HG03354 (cell line): ENCODE measurements at regions not wholly inside any gene's neighbourhood (a gene's known extent, or its start where the extent isn't known, plus 50 kb on each side); places are given as distances from the start of the nearest gene placed in this dataset.

Experiments
- ATAC-seq: cut with Tn5 transposase; IDR thresholded peaks from one replicate; pipeline ENCODE4 v1.9.1; 2021; ENCODE audit warnings: mild to moderate bottlenecking; ENCODE audit not compliant: unreplicated experiment, poor library complexity, severe bottlenecking

GRCh38 chr12:91380631-91381030, 198.0 kb upstream of the DCN start:
- no peak for ATAC-seq

- no peak for ATAC-seq
Observed at GRCh38 chr12:91379051-91379775, 196.6 kb upstream of the DCN start.

- ATAC-seq: no peak
Observed at GRCh38 chr12:91377436-91377835, 194.8 kb upstream of the DCN start.

- no peak for ATAC-seq
Observed at GRCh38 chr12:91373086-91373485, 190.5 kb upstream of the DCN start.

- ATAC-seq: no peak
Observed at GRCh38 chr12:91370086-91370868, 187.7 kb upstream of the DCN start.

GRCh38 chr12:91368613-91369012, 186.0 kb upstream of the DCN start:
- ATAC-seq: no peak

GRCh38 chr12:91367234-91367849, 184.7 kb upstream of the DCN start:
- ATAC-seq: no peak

- ATAC-seq: no peak
Observed at GRCh38 chr12:91364471-91365184, 182.0 kb upstream of the DCN start.

GRCh38 chr12:91361864-91362263, 179.2 kb upstream of the DCN start:
- ATAC-seq: peak; percentile 74

- ATAC-seq: no peak
Observed at GRCh38 chr12:91357381-91357780, 174.8 kb upstream of the DCN start.

- ATAC-seq: no peak
Observed at GRCh38 chr12:91356405-91356804, 173.8 kb upstream of the DCN start.

- peak; percentile 98 for ATAC-seq
Observed at GRCh38 chr12:91355150-91356006, 172.8 kb upstream of the DCN start.

GRCh38 chr12:91353266-91353665, 170.6 kb upstream of the DCN start:
- ATAC-seq: no peak

GRCh38 chr12:91349476-91349875, 166.9 kb upstream of the DCN start:
- no peak for ATAC-seq

GRCh38 chr12:91347481-91348214, 165.0 kb upstream of the DCN start:
- no peak for ATAC-seq

GRCh38 chr12:91346827-91347226, 164.2 kb upstream of the DCN start:
- ATAC-seq: no peak

- no peak for ATAC-seq
Observed at GRCh38 chr12:91344408-91344807, 161.8 kb upstream of the DCN start.

GRCh38 chr12:91343010-91343409, 160.4 kb upstream of the DCN start:
- ATAC-seq: no peak

GRCh38 chr12:91339106-91339505, 156.5 kb upstream of the DCN start:
- no peak for ATAC-seq
